UCSD-AML1 (cell line): ENCODE measurements at regions not wholly inside any gene's neighbourhood (a gene's known extent, or its start where the extent isn't known, plus 50 kb on each side); places are given as distances from the start of the nearest gene placed in this dataset.
"Not testable (repeated sequence)": the region's sequence is repeated elsewhere in the genome, so short reads cannot be mapped to it uniquely, and the experiment has no call there.

ENCODE experiments used
- DNase-seq: peaks from one replicate; lab custom pipeline; 2025; ENCODE audit not compliant: unreplicated experiment; lab: John Stamatoyannopoulos, UW

GRCh38 chr7:5121256-5121655 is 68.8 kb upstream of the WIPI2 start:
- DNase-seq = not testable (repeated sequence)

GRCh38 chr7:5131238-5131637 is 58.8 kb upstream of the WIPI2 start:
- DNase-seq = not testable (repeated sequence)

GRCh38 chr7:5132539-5132938 is 57.5 kb upstream of the WIPI2 start:
- DNase-seq = no peak

- DNase-seq = peak; percentile 19
Observed at GRCh38 chr7:5139998-5140397, 50.0 kb upstream of the WIPI2 start.
